Peyer's patch (tissue), 4 donors: ENCODE measurements at regions not wholly inside any gene's neighbourhood (a gene's known extent, or its start where the extent isn't known, plus 50 kb on each side); places are given as distances from the start of the nearest gene placed in this dataset.

Experiments
- DNase-seq, 3 donors: peaks; one replicate each; pipeline ENCODE4 v3.0.0-alpha.2; 2017 to 2019
- H3K27ac ChIP-seq, 4 donors: fragments of 200-600 bp; sonication (generic); one replicate each; pipeline ENCODE4 v1.5.1; 2016 to 2019
- H3K27me3 ChIP-seq, 2 donors: fragments of 200-600 bp; sonication (generic); one replicate each; pipeline ENCODE4 v1.5.1; 2019
- H3K36me3 ChIP-seq, 3 donors: fragments of 200-600 bp; sonication (generic); one replicate each; pipeline ENCODE4 v1.5.1; 2016 to 2019
- H3K4me1 ChIP-seq, 4 donors: fragments of 200-600 bp; sonication (generic); one replicate each; pipeline ENCODE4 v1.5.1; 2016 to 2019
- H3K4me3 ChIP-seq, 4 donors: fragments of 200-600 bp; sonication (generic); 1 replicate in 3 of 4; 2 replicates in 1 of 4; pipeline ENCODE4 v1.5.1; 2016 to 2019; ENCODE audit warnings: mild to moderate bottlenecking in 1 of 4
- H3K9me3 ChIP-seq, 4 donors: fragments of 200-600 bp; sonication (generic); one replicate each; pipeline ENCODE4 v1.5.1; 2016 to 2019; ENCODE audit warnings: mild to moderate bottlenecking in 1 of 4
- POLR2A ChIP-seq, 2 donors: fragments of 450-650 bp; IDR thresholded peaks; one replicate each; pipeline ENCODE4 v1.5.1; 2017; ENCODE audit warnings: antibody characterized with exemption in 2 of 2, mild to moderate bottlenecking in 2 of 2, moderate library complexity in 2 of 2
- TF ChIP-seq, protein P1 (sequence below), 6 experiments: fragments of 450-650 bp in 4 of 6; fragments of 200-600 bp in 2 of 6; sonication (generic) in 1 of 6; IDR thresholded peaks; one replicate each; pipeline ENCODE4 v1.5.1; 2017 to 2019; ENCODE audit warnings: antibody characterized with exemption in 6 of 6, mild to moderate bottlenecking in 3 of 6, moderate library complexity in 1 of 6

DNA sequence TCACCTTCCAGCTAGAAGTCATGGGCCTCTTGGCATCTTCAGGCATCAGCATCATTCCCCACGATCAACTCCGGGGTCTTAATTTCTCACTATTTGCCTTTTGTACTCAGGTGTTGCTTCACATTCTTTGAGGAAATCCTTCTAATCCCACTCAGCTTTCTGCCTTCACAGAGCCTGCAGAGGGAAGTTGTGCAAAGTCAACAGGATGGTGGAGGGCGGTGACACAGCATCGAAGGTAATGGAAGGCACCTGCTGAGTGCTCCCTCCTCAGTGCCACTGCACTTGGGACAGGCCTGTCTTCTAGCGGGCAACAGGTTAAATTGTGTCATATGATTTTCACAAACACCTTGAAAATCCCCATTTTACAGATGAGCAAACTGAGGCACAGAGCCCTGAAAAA, 164.0 kb downstream of the EN1 start:
- Histone ChIP-seq H3K27ac (no peak overlapping the region), H3K4me1 (no peaks in the 10 kb centered on the region), H3K27me3 (no peaks in the 10 kb centered on the region), H3K4me3 (no peak overlapping the region), H3K9me3 (no peaks in the 10 kb centered on the region), H3K36me3 (no peaks in the 10 kb centered on the region)
- DNase-seq, result no peak
- no peak for TF ChIP-seq POLR2A (IDR thresholded peaks at IDR 0.05)
- TF ChIP-seq, protein P1, sequence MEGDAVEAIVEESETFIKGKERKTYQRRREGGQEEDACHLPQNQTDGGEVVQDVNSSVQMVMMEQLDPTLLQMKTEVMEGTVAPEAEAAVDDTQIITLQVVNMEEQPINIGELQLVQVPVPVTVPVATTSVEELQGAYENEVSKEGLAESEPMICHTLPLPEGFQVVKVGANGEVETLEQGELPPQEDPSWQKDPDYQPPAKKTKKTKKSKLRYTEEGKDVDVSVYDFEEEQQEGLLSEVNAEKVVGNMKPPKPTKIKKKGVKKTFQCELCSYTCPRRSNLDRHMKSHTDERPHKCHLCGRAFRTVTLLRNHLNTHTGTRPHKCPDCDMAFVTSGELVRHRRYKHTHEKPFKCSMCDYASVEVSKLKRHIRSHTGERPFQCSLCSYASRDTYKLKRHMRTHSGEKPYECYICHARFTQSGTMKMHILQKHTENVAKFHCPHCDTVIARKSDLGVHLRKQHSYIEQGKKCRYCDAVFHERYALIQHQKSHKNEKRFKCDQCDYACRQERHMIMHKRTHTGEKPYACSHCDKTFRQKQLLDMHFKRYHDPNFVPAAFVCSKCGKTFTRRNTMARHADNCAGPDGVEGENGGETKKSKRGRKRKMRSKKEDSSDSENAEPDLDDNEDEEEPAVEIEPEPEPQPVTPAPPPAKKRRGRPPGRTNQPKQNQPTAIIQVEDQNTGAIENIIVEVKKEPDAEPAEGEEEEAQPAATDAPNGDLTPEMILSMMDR (IDR thresholded peaks at IDR 0.05), result no peak

DNA sequence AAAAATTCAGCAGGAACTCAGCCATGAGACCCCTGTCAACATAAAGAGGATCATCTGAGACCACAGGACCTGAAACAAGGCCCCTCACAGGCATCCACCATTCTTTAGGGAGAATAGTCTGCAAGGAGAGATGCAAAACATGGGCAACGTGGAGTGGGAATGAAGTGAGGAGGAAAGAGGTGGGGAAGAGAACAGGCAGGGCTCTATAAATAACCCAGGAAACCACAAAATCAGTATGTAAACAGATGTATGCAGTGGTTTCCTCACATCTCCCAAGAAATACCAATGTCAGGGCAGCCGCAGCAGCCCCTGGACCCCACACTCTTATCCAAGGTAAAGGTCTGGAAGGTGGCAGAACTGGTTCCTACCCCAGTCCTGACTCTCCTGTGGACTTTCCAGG, 168.5 kb downstream of the EN1 start:
- no peak for TF ChIP-seq POLR2A (IDR thresholded peaks at IDR 0.05)
- TF ChIP-seq, protein P1 (IDR thresholded peaks at IDR 0.05), result no peak
- H3K9me3 ChIP-seq, result no peaks in the 10 kb centered on the region
- H3K27me3 ChIP-seq, result no peaks in the 10 kb centered on the region
- H3K4me1 ChIP-seq, result no peaks in the 10 kb centered on the region
- no peak for DNase-seq
- no peaks in the 10 kb centered on the region for H3K36me3 ChIP-seq
- no peak overlapping the region for H3K4me3 ChIP-seq
- no peak overlapping the region for H3K27ac ChIP-seq

DNA sequence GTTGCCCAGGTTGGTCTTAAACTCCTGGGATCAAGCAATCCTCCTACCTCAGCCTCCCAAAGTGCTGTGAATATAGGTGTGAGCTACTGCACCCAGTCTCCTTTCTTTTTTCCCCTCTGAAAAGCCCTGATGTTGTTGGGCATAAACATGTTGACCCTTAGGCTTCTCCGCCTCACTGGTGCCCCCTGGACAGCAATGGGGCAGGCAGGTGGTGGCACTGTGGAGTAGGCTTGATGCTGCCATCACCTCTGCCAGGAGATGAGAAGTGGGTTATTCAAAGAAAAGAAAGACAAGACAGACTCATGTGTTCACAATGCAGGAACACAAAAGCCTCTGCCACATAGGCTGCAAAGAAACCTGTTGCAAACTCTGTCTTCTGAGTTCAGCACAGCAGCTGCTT, 169.9 kb downstream of the EN1 start:
- H3K27me3 ChIP-seq, result no peaks in the 10 kb centered on the region
- TF ChIP-seq POLR2A (IDR thresholded peaks at IDR 0.05), result no peak
- TF ChIP-seq, protein P1 (IDR thresholded peaks at IDR 0.05), result no peak
- DNase-seq, result no peak
- H3K9me3 ChIP-seq, result no peaks in the 10 kb centered on the region
- H3K27ac ChIP-seq, result no peak overlapping the region
- no peaks in the 10 kb centered on the region for H3K36me3 ChIP-seq
- no peaks in the 10 kb centered on the region for H3K4me1 ChIP-seq
- no peak overlapping the region for H3K4me3 ChIP-seq

DNA sequence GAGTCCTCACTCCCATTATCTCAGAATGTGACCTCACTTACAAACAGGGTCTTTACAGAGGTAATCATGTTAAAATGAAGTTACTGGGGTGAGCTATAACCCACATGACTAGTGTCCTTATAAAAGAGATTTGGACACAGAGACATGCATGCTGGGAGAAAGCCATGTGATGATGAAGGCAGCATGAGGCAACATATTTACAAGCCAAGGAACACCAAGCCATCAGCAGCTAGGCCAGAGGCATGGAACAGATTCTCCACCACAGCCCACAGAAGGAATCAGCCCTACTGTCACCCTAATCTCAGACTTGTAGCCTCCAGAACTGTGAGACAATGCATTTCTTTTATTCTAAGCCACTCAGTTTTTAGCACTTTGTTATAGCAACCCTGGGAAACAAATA, 171.9 kb downstream of the EN1 start:
- TF ChIP-seq, protein P1 (IDR thresholded peaks at IDR 0.05), result no peak
- TF ChIP-seq POLR2A (IDR thresholded peaks at IDR 0.05), result no peak
- H3K4me1 ChIP-seq, result no peaks in the 10 kb centered on the region
- DNase-seq, result no peak
- no peak overlapping the region for H3K27ac ChIP-seq
- no peaks in the 10 kb centered on the region for H3K9me3 ChIP-seq
- no peaks in the 10 kb centered on the region for H3K36me3 ChIP-seq
- H3K4me3 ChIP-seq, result no peak overlapping the region
- no peaks in the 10 kb centered on the region for H3K27me3 ChIP-seq

DNA sequence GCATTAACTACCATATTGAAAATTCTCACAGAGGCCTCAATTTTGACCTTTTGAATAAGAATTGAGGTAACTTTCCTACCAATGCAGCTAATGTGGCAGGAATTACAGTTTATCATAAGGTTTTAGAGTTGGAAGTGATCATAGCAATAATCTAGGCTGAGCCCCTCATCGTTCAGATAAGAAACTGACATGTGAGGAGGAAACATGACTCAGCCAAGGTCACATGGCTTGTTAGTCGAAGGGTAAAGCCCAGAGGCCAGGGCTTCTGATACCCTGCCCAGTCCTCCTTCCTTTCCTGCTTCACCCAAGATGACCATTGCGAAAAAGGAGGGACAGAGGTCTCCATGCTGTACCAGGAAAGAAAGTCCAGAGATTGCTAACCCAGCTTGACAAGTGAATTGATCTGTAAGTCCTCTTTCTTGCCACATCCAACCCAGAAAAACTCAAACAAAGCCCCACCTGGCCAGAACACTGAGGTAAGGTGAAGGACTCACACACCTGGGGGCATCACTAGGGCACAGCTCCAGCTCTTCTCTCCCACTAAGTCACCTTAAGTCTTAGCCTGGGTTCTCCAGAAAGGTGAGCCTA, 174.8 kb downstream of the EN1 start:
- Histone ChIP-seq H3K4me1 (no peaks in the 10 kb centered on the region), H3K27me3 (no peaks in the 10 kb centered on the region), H3K36me3 (no peaks in the 10 kb centered on the region), H3K27ac (no peak overlapping the region), H3K4me3 (no peak overlapping the region), H3K9me3 (no peaks in the 10 kb centered on the region)
- DNase-seq, result no peak
- TF ChIP-seq, protein P1 (IDR thresholded peaks at IDR 0.05), result no peak
- no peak for TF ChIP-seq POLR2A (IDR thresholded peaks at IDR 0.05)
